ENCODE measurements at regions not wholly inside any gene's neighbourhood (a gene's known extent, or its start where the extent isn't known, plus 50 kb on each side); places are given as distances from the start of the nearest gene placed in this dataset.

DNA sequence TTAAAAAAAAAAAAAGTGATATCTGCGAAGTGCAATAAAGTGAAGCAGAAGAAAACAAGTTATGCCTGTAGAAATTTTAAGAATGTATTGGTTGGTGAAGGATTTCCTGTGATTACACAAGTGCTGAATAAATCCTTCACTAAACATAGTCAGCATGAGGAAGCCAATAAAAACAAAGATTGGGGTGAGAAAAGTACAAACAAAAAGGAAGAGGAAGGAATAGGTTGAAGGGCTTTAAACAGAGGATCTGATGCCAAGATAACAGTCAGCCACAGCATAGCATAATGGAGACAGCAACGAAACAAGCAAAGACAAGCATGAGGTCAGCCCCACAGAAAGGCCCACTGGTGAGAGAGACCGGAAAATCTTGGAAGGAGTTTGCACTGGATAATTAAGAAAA lies 372.2 kb downstream of the ADAM29 start:
- no peak overlapping the region for H3K9ac ChIP-seq (ENCODE audit: low read length)
- no CpG with 5 or more reads among the region's 3 CpGs for WGBS (ENCODE audit: extremely low coverage, insufficient coverage, insufficient read length)
- H3K4me2 ChIP-seq (ENCODE audit: low read length) = no peak overlapping the region
- no peaks in the 10 kb centered on the region for H3K27me3 ChIP-seq (ENCODE audit: insufficient read depth, low read length)
- no peak overlapping the region for H2AFZ ChIP-seq (ENCODE audit: insufficient read depth, low read length, poor library complexity)
- H3K79me1 ChIP-seq (ENCODE audit: low read length) = no peaks in the 10 kb centered on the region
- peaks cover 0 to 2% of the 10 kb centered on the region in 2 experiments for H3K4me1 ChIP-seq (ENCODE audit: control insufficient read depth in 1 of 2, insufficient read depth in 2 of 2, low read length in 2 of 2)
- H3K4me3 ChIP-seq (ENCODE audit: low read depth, low read length) = no peak overlapping the region
- no peak overlapping the region for H4K8ac ChIP-seq (ENCODE audit: low read depth, low read length)
- H4K12ac ChIP-seq (ENCODE audit: low read depth, low read length) = no peak overlapping the region
- H3K4ac ChIP-seq (ENCODE audit: low read depth, low read length) = no peak overlapping the region
- H3K9me3 ChIP-seq (ENCODE audit: insufficient read depth, low read depth, low read length) = peaks cover 2% of the 10 kb centered on the region
- no peak overlapping the region for H2BK12ac ChIP-seq (ENCODE audit: low read length)
- H3K23ac ChIP-seq (ENCODE audit: low read length) = no peak overlapping the region
- H3K36me3 ChIP-seq (ENCODE audit: control insufficient read depth in 1 of 2, insufficient read depth in 2 of 2, low read length in 2 of 2) = no peaks in the 10 kb centered on the region
- no peak overlapping the region for H2AK5ac ChIP-seq (ENCODE audit: low read length)
- H4K91ac ChIP-seq (ENCODE audit: low read depth, low read length) = no peak overlapping the region
- no peak overlapping the region for H3K14ac ChIP-seq (ENCODE audit: low read length)
- H2BK120ac ChIP-seq (ENCODE audit: insufficient read depth, low read length, poor library complexity) = no peak overlapping the region
- no peak overlapping the region for H3K27ac ChIP-seq (ENCODE audit: low read depth, low read length)
- H3K18ac ChIP-seq (ENCODE audit: low read length) = no peak overlapping the region
- H3K79me2 ChIP-seq (ENCODE audit: control insufficient read depth, insufficient read depth, low read length, poor library complexity) = no peaks in the 10 kb centered on the region
- no peak overlapping the region for H2BK5ac ChIP-seq (ENCODE audit: low read depth, low read length, poor library complexity)
- no peak for DNase-seq

DNA sequence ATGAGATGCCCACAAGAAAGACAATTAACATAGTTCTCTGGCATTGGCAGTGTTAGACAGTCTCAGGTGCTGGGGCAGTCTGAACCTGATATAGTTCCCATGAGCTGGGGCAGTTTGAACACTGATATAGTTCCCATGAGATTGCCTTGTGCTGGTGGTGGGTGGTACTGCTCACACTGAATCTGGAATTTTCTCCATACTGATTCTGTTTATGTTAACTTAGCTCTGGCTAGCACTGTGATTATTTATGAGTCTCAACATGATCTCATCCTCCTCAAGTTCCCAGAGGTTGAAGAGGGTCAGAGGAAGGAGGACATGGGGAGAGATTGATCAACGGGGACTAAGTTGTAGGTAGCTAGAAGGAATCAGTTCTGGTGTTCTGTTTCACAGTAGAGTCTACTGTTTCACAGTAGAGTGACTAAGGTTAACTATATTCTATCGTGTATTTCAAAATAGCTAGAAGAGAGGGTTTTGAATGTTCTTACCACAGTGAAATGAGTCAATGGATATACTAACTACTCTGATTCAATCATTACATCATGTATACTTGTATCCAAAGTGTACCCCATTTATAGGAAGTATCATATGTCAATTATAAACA lies 379.9 kb downstream of the ADAM29 start:
- no peak overlapping the region for H3K14ac ChIP-seq (ENCODE audit: low read length)
- H3K4me3 ChIP-seq (ENCODE audit: low read depth, low read length) = no peak overlapping the region
- H3K9ac ChIP-seq (ENCODE audit: low read length) = no peak overlapping the region
- H3K79me2 ChIP-seq (ENCODE audit: control insufficient read depth, insufficient read depth, low read length, poor library complexity) = no peaks in the 10 kb centered on the region
- no peak overlapping the region for H3K27ac ChIP-seq (ENCODE audit: low read depth, low read length)
- H2BK12ac ChIP-seq (ENCODE audit: low read length) = no peak overlapping the region
- no peak overlapping the region for H3K4me2 ChIP-seq (ENCODE audit: low read length)
- no peak overlapping the region for H3K18ac ChIP-seq (ENCODE audit: low read length)
- H3K36me3 ChIP-seq (ENCODE audit: control insufficient read depth in 1 of 2, insufficient read depth in 2 of 2, low read length in 2 of 2) = no peaks in the 10 kb centered on the region
- H2BK5ac ChIP-seq (ENCODE audit: low read depth, low read length, poor library complexity) = no peak overlapping the region
- no peak overlapping the region for H4K91ac ChIP-seq (ENCODE audit: low read depth, low read length)
- WGBS (ENCODE audit: extremely low coverage, insufficient coverage, insufficient read length) = no CpG with 5 or more reads among the region's 2 CpGs
- no peaks in the 10 kb centered on the region for H3K4me1 ChIP-seq (ENCODE audit: control insufficient read depth in 1 of 2, insufficient read depth in 2 of 2, low read length in 2 of 2)
- DNase-seq = no peak
- no peak overlapping the region for H3K23ac ChIP-seq (ENCODE audit: low read length)
- no peak overlapping the region for H4K12ac ChIP-seq (ENCODE audit: low read depth, low read length)
- H3K4ac ChIP-seq (ENCODE audit: low read depth, low read length) = no peak overlapping the region
- no peaks in the 10 kb centered on the region for H3K79me1 ChIP-seq (ENCODE audit: low read length)
- H3K27me3 ChIP-seq (ENCODE audit: insufficient read depth, low read length) = no peaks in the 10 kb centered on the region
- no peak overlapping the region for H2BK120ac ChIP-seq (ENCODE audit: insufficient read depth, low read length, poor library complexity)
- H3K9me3 ChIP-seq (ENCODE audit: insufficient read depth, low read depth, low read length) = no peaks in the 10 kb centered on the region
- H4K8ac ChIP-seq (ENCODE audit: low read depth, low read length) = no peak overlapping the region
- no peak overlapping the region for H2AK5ac ChIP-seq (ENCODE audit: low read length)
- no peak overlapping the region for H2AFZ ChIP-seq (ENCODE audit: insufficient read depth, low read length, poor library complexity)

DNA sequence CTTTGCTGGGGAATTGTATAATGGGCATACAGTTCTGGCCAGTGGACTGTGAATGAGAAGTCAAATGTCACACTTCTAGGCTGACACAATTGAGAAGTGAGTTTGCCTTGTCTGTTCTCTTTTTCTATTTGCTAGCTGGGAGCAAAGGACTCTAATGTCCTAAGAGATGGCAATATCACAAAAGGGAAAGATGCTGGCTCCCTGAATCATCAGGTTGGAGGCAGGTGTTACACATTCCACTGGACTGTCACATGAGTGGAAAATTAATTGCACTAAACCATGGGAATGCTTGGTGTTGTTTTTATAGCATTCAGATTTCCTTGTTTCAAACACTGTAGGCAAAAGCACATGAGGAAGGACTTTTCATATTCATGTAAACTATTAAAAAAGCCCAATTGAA lies 388.3 kb downstream of the ADAM29 start:
- H3K18ac ChIP-seq (ENCODE audit: low read length) = no peak overlapping the region
- no peak overlapping the region for H3K4me2 ChIP-seq (ENCODE audit: low read length)

DNA sequence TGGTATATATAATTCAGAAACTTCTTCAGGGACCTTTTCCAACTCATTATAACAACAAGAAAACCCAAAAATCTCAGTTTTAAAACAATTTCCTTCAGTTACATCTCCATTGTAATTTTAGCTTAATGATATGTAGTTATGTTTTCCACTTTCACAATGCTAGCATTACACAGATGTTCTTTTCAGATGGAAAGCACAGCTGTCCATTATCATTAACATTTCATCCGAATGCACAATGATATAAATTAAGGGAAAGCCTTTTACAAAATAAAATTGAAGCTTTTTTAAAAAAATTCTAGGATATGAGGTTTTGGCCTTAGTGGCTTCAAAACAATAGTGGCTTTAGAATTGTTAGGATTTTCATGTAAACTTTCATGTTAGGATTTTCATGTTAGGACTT lies 389.2 kb downstream of the ADAM29 start:
- Histone ChIP-seq H4K12ac (ENCODE audit: low read depth, low read length) (no peak overlapping the region), H2AK5ac (ENCODE audit: low read length) (no peak overlapping the region), H2AFZ (ENCODE audit: insufficient read depth, low read length, poor library complexity) (no peak overlapping the region), H3K27ac (ENCODE audit: low read depth, low read length) (no peak overlapping the region), H2BK120ac (ENCODE audit: insufficient read depth, low read length, poor library complexity) (no peak overlapping the region), H3K23ac (ENCODE audit: low read length) (no peak overlapping the region), H3K4me3 (ENCODE audit: low read depth, low read length) (no peak overlapping the region), H3K9ac (ENCODE audit: low read length) (no peak overlapping the region), H3K18ac (ENCODE audit: low read length) (no peak overlapping the region), H3K79me1 (ENCODE audit: low read length) (no peaks in the 10 kb centered on the region), H3K9me3 (ENCODE audit: insufficient read depth, low read depth, low read length) (no peaks in the 10 kb centered on the region), H3K4me2 (ENCODE audit: low read length) (no peak overlapping the region), H3K4me1 (ENCODE audit: control insufficient read depth in 1 of 2, insufficient read depth in 2 of 2, low read length in 2 of 2) (peaks cover 0 to 2% of the 10 kb centered on the region in 2 experiments), H3K79me2 (ENCODE audit: control insufficient read depth, insufficient read depth, low read length, poor library complexity) (no peaks in the 10 kb centered on the region), H3K14ac (ENCODE audit: low read length) (no peak overlapping the region), H3K27me3 (ENCODE audit: insufficient read depth, low read length) (no peaks in the 10 kb centered on the region), H4K8ac (ENCODE audit: low read depth, low read length) (no peak overlapping the region), H2BK5ac (ENCODE audit: low read depth, low read length, poor library complexity) (no peak overlapping the region), H3K4ac (ENCODE audit: low read depth, low read length) (no peak overlapping the region), H3K36me3 (ENCODE audit: control insufficient read depth in 1 of 2, insufficient read depth in 2 of 2, low read length in 2 of 2) (no peaks in the 10 kb centered on the region), H2BK12ac (ENCODE audit: low read length) (no peak overlapping the region), H4K91ac (ENCODE audit: low read depth, low read length) (no peak overlapping the region)
- no peak for DNase-seq
- no CpG with 5 or more reads among the region's 1 CpG for WGBS (ENCODE audit: extremely low coverage, insufficient coverage, insufficient read length)

More for the DNA sequence above, 388.3 kb downstream of the ADAM29 start:
- Histone ChIP-seq H3K36me3 (ENCODE audit: control insufficient read depth in 1 of 2, insufficient read depth in 2 of 2, low read length in 2 of 2) (no peaks in the 10 kb centered on the region), H2BK120ac (ENCODE audit: insufficient read depth, low read length, poor library complexity) (no peak overlapping the region), H3K23ac (ENCODE audit: low read length) (no peak overlapping the region), H3K9me3 (ENCODE audit: insufficient read depth, low read depth, low read length) (no peaks in the 10 kb centered on the region), H3K79me2 (ENCODE audit: control insufficient read depth, insufficient read depth, low read length, poor library complexity) (no peaks in the 10 kb centered on the region), H3K9ac (ENCODE audit: low read length) (no peak overlapping the region), H3K14ac (ENCODE audit: low read length) (no peak overlapping the region), H3K4ac (ENCODE audit: low read depth, low read length) (no peak overlapping the region), H3K27me3 (ENCODE audit: insufficient read depth, low read length) (no peaks in the 10 kb centered on the region), H3K79me1 (ENCODE audit: low read length) (no peaks in the 10 kb centered on the region), H2BK12ac (ENCODE audit: low read length) (no peak overlapping the region), H2BK5ac (ENCODE audit: low read depth, low read length, poor library complexity) (no peak overlapping the region), H3K4me3 (ENCODE audit: low read depth, low read length) (no peak overlapping the region), H3K27ac (ENCODE audit: low read depth, low read length) (no peak overlapping the region), H4K91ac (ENCODE audit: low read depth, low read length) (no peak overlapping the region), H3K4me1 (ENCODE audit: control insufficient read depth in 1 of 2, insufficient read depth in 2 of 2, low read length in 2 of 2) (peaks cover 0 to 2% of the 10 kb centered on the region in 2 experiments), H4K12ac (ENCODE audit: low read depth, low read length) (no peak overlapping the region), H4K8ac (ENCODE audit: low read depth, low read length) (no peak overlapping the region), H2AK5ac (ENCODE audit: low read length) (no peak overlapping the region), H2AFZ (ENCODE audit: insufficient read depth, low read length, poor library complexity) (no peak overlapping the region)
- DNase-seq = peak in 1 of 2 donors; percentile 56
